HepG2 (cell line): ENCODE measurements at regions not wholly inside any gene's neighbourhood (a gene's known extent, or its start where the extent isn't known, plus 50 kb on each side); places are given as distances from the start of the nearest gene placed in this dataset.

Source experiments
- ATAC-seq: fragments of 200-7000 bp; cut with Tn5 transposase; 3 replicates; pipeline ENCODE4 v1.9.1; 2020; ENCODE audit warnings: mild to moderate bottlenecking, moderate library complexity
- BruUV-seq: library from RNA; stranded (reverse); fragments of 400-500 nt; replicated peaks from 2 replicates; lab custom pipeline; 2021; lab: Mats Ljungman, UMichigan
- CTCF ChIA-PET: fragments of 300-600 bp; formaldehyde crosslinking; extraction: SDS; loops from one replicate; lab custom pipeline; 2021; ENCODE audit warnings: low total read pairs, inconsistent platforms, low intra/inter-chr PET ratio; lab: Yijun Ruan, JAX
- POLR2A ChIA-PET: fragments of 350-600 bp; sonication (Branson Sonifier 250); formaldehyde crosslinking; loops from one replicate; lab custom pipeline; 2020; ENCODE audit warnings: antibody characterized with exemption, inconsistent platforms; lab: Yijun Ruan, JAX
- DNase-seq: peaks from one replicate; pipeline ENCODE4 v3.0.0-alpha.2; 2015; ENCODE audit warnings: low spot score
- FAIRE-seq: peaks from 3 replicates; lab custom pipeline; 2011; peaks lifted over from hg19 to GRCh38; lab: Jason Lieb, UNC
- H2AFZ ChIP-seq: one replicate; pipeline ENCODE4 v1.6.1; 2011; ENCODE audit warnings: low read length, inconsistent platforms
- H3K27ac ChIP-seq: fragments of 300-600 bp; 3 replicates; pipeline ENCODE4 v1.8.0; 2011; ENCODE audit warnings: mixed run types, mild to moderate bottlenecking, mixed read lengths, low read length, inconsistent platforms; ENCODE audit not compliant: insufficient read depth; ENCODE audit errors: extremely low read length
- H3K27me3 ChIP-seq, 2 experiments: fragments of 200-600 bp in 1 of 2; 2 replicates in 1 of 2; 3 replicates in 1 of 2; pipeline versions ENCODE4 v1.6.0 to v1.8.0; 2011; ENCODE audit warnings: low read length in 2 of 2, mild to moderate bottlenecking in 2 of 2, moderate library complexity in 2 of 2, inconsistent platforms in 1 of 2; ENCODE audit not compliant: insufficient read depth in 2 of 2, control insufficient read depth in 1 of 2
- H3K36me3 ChIP-seq, 2 experiments: fragments of 200-600 bp in 1 of 2; replicated peaks in 1 of 2; 2 replicates in 1 of 2; 3 replicates in 1 of 2; pipeline versions ENCODE4 v1.5.1 to v1.8.0; 2011; ENCODE audit warnings: low read length in 2 of 2, inconsistent platforms in 1 of 2; ENCODE audit not compliant: insufficient read depth in 2 of 2, control insufficient read depth in 1 of 2
- H3K4me1 ChIP-seq: 2 replicates; pipeline ENCODE4 v1.5.1; 2012; ENCODE audit warnings: low read length, inconsistent platforms; ENCODE audit not compliant: insufficient read depth
- H3K4me2 ChIP-seq: 2 replicates; pipeline ENCODE4 v1.6.0; 2011; ENCODE audit warnings: low read depth, low read length, inconsistent platforms
- H3K4me3 ChIP-seq, 3 experiments: fragments of 200-600 bp in 1 of 3; sonication (generic), shearing (Covaris generic) in 1 of 3; replicated peaks in 1 of 3; 2 replicates each; pipeline ENCODE4 v1.5.1; 2011 to 2016; ENCODE audit warnings: low read length in 3 of 3, inconsistent platforms in 2 of 3, low read depth in 2 of 3, mild to moderate bottlenecking in 2 of 3, control low read depth in 1 of 3, mixed read lengths in 1 of 3; ENCODE audit not compliant: insufficient read depth in 1 of 3
- H3K79me2 ChIP-seq: one replicate; pipeline ENCODE4 v1.6.1; 2011; ENCODE audit warnings: low read length, inconsistent platforms; ENCODE audit not compliant: insufficient read depth
- H3K9ac ChIP-seq: 2 replicates; pipeline ENCODE4 v1.6.0; 2011; ENCODE audit warnings: mild to moderate bottlenecking, low read depth, low read length, inconsistent platforms; ENCODE audit not compliant: insufficient read depth
- H3K9me3 ChIP-seq: 2 replicates; pipeline ENCODE4 v1.5.1; 2012; ENCODE audit warnings: mild to moderate bottlenecking, low read length
- H4K20me1 ChIP-seq: 2 replicates; pipeline ENCODE4 v1.6.0; 2011; ENCODE audit warnings: inconsistent platforms, mild to moderate bottlenecking, low read length, moderate library complexity; ENCODE audit not compliant: insufficient read depth
- ARID2 ChIP-seq: sonication (generic); formaldehyde crosslinking; IDR thresholded peaks from 2 replicates; pipeline ENCODE4 v1.8.1; 2022; ENCODE audit warnings: mild to moderate bottlenecking, missing genetic modification reagents, borderline replicate concordance
- FLYWCH1 ChIP-seq: sonication (generic); formaldehyde crosslinking; IDR thresholded peaks from 2 replicates; pipeline ENCODE4 v1.8.1; 2023; ENCODE audit warnings: mild to moderate bottlenecking, missing genetic modification reagents
- SP5 ChIP-seq: IDR thresholded peaks from 2 replicates; pipeline ENCODE4 v1.6.1; 2016; ENCODE audit warnings: low read depth, borderline replicate concordance
- TCF7L2 ChIP-seq: IDR thresholded peaks from 2 replicates; pipeline ENCODE4 v1.6.1; 2011; ENCODE audit warnings: mild to moderate bottlenecking, low read depth, low read length, moderate library complexity
- ZBTB3 ChIP-seq: sonication (generic); formaldehyde crosslinking; IDR thresholded peaks from 2 replicates; pipeline ENCODE4 v1.4.0; 2020; ENCODE audit warnings: low read depth, mild to moderate bottlenecking, moderate library complexity, missing genetic modification reagents, borderline replicate concordance
- ZNF326 ChIP-seq: sonication (generic); formaldehyde crosslinking; IDR thresholded peaks from 2 replicates; pipeline ENCODE4 v1.4.0; 2020; ENCODE audit warnings: missing genetic modification reagents, borderline replicate concordance
- ZNF547 ChIP-seq: sonication (generic); formaldehyde crosslinking; IDR thresholded peaks from 2 replicates; pipeline ENCODE4 v1.5.1; 2020; ENCODE audit warnings: mild to moderate bottlenecking, missing genetic modification reagents
- ZNF563 ChIP-seq: sonication (generic); formaldehyde crosslinking; IDR thresholded peaks from 2 replicates; pipeline ENCODE4 v1.8.0; 2022; ENCODE audit warnings: mild to moderate bottlenecking, moderate library complexity, missing genetic modification reagents
- ZNF567 ChIP-seq: sonication (generic); formaldehyde crosslinking; IDR thresholded peaks from 2 replicates; pipeline ENCODE4 v1.8.1; 2023; ENCODE audit warnings: mild to moderate bottlenecking, missing genetic modification reagents, borderline replicate concordance
- ZNF839 ChIP-seq: sonication (generic); formaldehyde crosslinking; IDR thresholded peaks from 2 replicates; pipeline ENCODE4 v1.4.0; 2020; ENCODE audit warnings: missing genetic modification reagents, mild to moderate bottlenecking, borderline replicate concordance
- WGBS: methylation state at CpG from one replicate; pipeline ENCODE4 v1.1.6; 2017; ENCODE audit warnings: low lambda C conversion rate; 5-methylcytosine and 5-hydroxymethylcytosine counted together
- in situ Hi-C: cut with HindIII; loops from 2 replicates; pipeline ENCODE4 v1.10.0; 2017; ENCODE audit warnings: low pct_unique_long_range_greater_than_20kb; ENCODE audit not compliant: extremely low pct_ligation_motif_present
- intact Hi-C: fragments of 100-400 bp; cut with micrococcal nuclease; formaldehyde crosslinking; loops from one replicate; pipeline ENCODE4 v1.10.0; 2022; ENCODE audit not compliant: unreplicated experiment
- TF ChIP-seq, protein P1 (sequence below): sonication (generic); formaldehyde crosslinking; IDR thresholded peaks from 2 replicates; pipeline ENCODE4 v1.4.0; 2020; ENCODE audit warnings: missing genetic modification reagents; ENCODE audit errors: not compliant biosample characterization
- TF ChIP-seq, protein P2 (sequence below): sonication (generic); formaldehyde crosslinking; IDR thresholded peaks from 2 replicates; pipeline ENCODE4 v1.5.1; 2020; ENCODE audit warnings: missing genetic modification reagents, mild to moderate bottlenecking, borderline replicate concordance
- TF ChIP-seq, protein P3 (sequence below): sonication (generic); formaldehyde crosslinking; IDR thresholded peaks from 2 replicates; pipeline ENCODE4 v1.9.0; 2021; ENCODE audit warnings: missing genetic modification reagents, borderline replicate concordance
- TF ChIP-seq, protein P4 (sequence below), 2 experiments: sonication (generic) in 1 of 2; formaldehyde crosslinking in 1 of 2; IDR thresholded peaks; 2 replicates each; pipeline versions ENCODE4 v1.4.0 to v1.6.1; 2016 to 2020; ENCODE audit warnings: borderline replicate concordance in 1 of 2, low read depth in 1 of 2, mild to moderate bottlenecking in 1 of 2, missing genetic modification reagents in 1 of 2

DNA sequence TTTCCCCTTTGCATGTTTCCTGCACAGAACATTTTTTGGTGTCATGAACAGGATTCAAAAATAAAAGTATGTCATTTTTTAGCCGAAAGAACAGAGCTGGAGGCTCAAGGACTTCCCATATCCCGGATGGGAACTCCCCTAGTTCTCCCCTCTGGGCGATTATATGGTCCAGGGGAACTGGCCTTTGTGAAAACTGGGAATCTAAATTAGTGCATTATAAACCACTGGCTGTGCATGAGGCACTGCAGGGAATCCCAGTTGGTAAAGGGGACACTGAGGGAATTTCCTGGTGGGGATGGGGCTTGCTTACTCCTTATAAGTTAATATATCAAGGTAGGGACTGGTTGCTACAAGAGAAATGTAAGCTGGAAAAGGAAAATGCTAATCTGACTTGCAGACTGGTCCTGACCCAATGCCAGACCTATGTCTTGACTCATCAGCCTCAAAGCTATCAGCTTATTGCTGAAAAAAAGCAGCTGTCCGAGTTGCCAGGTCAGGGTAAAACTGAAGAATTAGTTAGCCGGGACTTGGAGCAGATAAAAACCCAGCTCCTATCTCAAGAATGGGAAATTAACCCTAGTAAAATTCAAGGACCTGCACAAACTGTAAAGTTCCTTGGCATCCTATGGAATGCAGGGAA lies 122.6 kb downstream of the FCRL5 start:
- H3K27me3 ChIP-seq, result peaks cover under 1 to 4% of the 10 kb centered on the region in 2 experiments; a peak in 2 of 5 replicates
- no peak for FAIRE-seq
- intact Hi-C loops (no loop called here), in situ Hi-C loops (no loop called here)
- ChIA-PET CTCF (no interaction called here), POLR2A (no interaction called here)
- no peak overlapping the region for H3K4me2 ChIP-seq
- no TSS peak for BruUV-seq
- H2AFZ ChIP-seq, result no peak overlapping the region
- H3K4me3 ChIP-seq, result no peak overlapping the region
- H4K20me1 ChIP-seq, result no peaks in the 10 kb centered on the region
- ATAC-seq, result no peak
- DNase-seq, result no peak
- H3K9ac ChIP-seq, result no peak overlapping the region
- no peaks in the 10 kb centered on the region for H3K9me3 ChIP-seq
- WGBS, result 16% methylated on average over 5 of the region's 5 CpGs
- no peaks in the 10 kb centered on the region for H3K4me1 ChIP-seq
- no peaks in the 10 kb centered on the region for H3K36me3 ChIP-seq
- H3K27ac ChIP-seq, result no peak overlapping the region
- no peaks in the 10 kb centered on the region for H3K79me2 ChIP-seq
- no peak for TF ChIP-seq SP5 (CRISPR knock-in tag)
- no peak for TF ChIP-seq ZNF839
- no peak for TF ChIP-seq ZNF326 (CRISPR knock-in tag)
- TF ChIP-seq, protein P1, sequence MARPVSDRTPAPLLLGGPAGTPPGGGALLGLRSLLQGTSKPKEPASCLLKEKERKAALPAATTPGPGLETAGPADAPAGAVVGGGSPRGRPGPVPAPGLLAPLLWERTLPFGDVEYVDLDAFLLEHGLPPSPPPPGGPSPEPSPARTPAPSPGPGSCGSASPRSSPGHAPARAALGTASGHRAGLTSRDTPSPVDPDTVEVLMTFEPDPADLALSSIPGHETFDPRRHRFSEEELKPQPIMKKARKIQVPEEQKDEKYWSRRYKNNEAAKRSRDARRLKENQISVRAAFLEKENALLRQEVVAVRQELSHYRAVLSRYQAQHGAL (CRISPR knock-in tag), result no peak
- no peak for TF ChIP-seq ARID2
- TF ChIP-seq, protein P2, sequence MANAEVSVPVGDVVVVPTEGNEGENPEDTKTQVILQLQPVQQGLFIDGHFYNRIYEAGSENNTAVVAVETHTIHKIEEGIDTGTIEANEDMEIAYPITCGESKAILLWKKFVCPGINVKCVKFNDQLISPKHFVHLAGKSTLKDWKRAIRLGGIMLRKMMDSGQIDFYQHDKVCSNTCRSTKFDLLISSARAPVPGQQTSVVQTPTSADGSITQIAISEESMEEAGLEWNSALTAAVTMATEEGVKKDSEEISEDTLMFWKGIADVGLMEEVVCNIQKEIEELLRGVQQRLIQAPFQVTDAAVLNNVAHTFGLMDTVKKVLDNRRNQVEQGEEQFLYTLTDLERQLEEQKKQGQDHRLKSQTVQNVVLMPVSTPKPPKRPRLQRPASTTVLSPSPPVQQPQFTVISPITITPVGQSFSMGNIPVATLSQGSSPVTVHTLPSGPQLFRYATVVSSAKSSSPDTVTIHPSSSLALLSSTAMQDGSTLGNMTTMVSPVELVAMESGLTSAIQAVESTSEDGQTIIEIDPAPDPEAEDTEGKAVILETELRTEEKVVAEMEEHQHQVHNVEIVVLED (CRISPR knock-in tag), result no peak
- no peak for TF ChIP-seq ZNF547 (CRISPR knock-in tag)
- TF ChIP-seq ZNF563 (CRISPR knock-in tag), result no peak
- TF ChIP-seq TCF7L2, result no peak
- TF ChIP-seq, protein P3, sequence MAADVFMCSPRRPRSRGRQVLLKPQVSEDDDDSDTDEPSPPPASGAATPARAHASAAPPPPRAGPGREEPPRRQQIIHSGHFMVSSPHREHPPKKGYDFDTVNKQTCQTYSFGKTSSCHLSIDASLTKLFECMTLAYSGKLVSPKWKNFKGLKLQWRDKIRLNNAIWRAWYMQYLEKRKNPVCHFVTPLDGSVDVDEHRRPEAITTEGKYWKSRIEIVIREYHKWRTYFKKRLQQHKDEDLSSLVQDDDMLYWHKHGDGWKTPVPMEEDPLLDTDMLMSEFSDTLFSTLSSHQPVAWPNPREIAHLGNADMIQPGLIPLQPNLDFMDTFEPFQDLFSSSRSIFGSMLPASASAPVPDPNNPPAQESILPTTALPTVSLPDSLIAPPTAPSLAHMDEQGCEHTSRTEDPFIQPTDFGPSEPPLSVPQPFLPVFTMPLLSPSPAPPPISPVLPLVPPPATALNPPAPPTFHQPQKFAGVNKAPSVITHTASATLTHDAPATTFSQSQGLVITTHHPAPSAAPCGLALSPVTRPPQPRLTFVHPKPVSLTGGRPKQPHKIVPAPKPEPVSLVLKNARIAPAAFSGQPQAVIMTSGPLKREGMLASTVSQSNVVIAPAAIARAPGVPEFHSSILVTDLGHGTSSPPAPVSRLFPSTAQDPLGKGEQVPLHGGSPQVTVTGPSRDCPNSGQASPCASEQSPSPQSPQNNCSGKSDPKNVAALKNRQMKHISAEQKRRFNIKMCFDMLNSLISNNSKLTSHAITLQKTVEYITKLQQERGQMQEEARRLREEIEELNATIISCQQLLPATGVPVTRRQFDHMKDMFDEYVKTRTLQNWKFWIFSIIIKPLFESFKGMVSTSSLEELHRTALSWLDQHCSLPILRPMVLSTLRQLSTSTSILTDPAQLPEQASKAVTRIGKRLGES (CRISPR knock-in tag), result no peak
- no peak for TF ChIP-seq ZNF567 (CRISPR knock-in tag)
- TF ChIP-seq ZBTB3 (CRISPR knock-in tag), result no peak
- TF ChIP-seq FLYWCH1 (CRISPR knock-in tag), result no peak
- TF ChIP-seq, protein P4, sequence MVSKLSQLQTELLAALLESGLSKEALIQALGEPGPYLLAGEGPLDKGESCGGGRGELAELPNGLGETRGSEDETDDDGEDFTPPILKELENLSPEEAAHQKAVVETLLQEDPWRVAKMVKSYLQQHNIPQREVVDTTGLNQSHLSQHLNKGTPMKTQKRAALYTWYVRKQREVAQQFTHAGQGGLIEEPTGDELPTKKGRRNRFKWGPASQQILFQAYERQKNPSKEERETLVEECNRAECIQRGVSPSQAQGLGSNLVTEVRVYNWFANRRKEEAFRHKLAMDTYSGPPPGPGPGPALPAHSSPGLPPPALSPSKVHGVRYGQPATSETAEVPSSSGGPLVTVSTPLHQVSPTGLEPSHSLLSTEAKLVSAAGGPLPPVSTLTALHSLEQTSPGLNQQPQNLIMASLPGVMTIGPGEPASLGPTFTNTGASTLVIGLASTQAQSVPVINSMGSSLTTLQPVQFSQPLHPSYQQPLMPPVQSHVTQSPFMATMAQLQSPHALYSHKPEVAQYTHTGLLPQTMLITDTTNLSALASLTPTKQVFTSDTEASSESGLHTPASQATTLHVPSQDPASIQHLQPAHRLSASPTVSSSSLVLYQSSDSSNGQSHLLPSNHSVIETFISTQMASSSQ (IDR thresholded peaks at IDR 0.05; ENCODE audit: low read depth), result no peak
- TF ChIP-seq, protein P4 (CRISPR knock-in tag; IDR thresholded peaks at IDR 0.05; ENCODE audit: borderline replicate concordance), result no peak
